GM18508 (cell line): ENCODE measurements at regions not wholly inside any gene's neighbourhood (a gene's known extent, or its start where the extent isn't known, plus 50 kb on each side); places are given as distances from the start of the nearest gene placed in this dataset.

Experiments used
- ATAC-seq: cut with Tn5 transposase; IDR thresholded peaks from one replicate; pipeline ENCODE4 v1.9.1; 2021; ENCODE audit warnings: moderate number of reproducible peaks; ENCODE audit not compliant: insufficient read depth, unreplicated experiment

DNA sequence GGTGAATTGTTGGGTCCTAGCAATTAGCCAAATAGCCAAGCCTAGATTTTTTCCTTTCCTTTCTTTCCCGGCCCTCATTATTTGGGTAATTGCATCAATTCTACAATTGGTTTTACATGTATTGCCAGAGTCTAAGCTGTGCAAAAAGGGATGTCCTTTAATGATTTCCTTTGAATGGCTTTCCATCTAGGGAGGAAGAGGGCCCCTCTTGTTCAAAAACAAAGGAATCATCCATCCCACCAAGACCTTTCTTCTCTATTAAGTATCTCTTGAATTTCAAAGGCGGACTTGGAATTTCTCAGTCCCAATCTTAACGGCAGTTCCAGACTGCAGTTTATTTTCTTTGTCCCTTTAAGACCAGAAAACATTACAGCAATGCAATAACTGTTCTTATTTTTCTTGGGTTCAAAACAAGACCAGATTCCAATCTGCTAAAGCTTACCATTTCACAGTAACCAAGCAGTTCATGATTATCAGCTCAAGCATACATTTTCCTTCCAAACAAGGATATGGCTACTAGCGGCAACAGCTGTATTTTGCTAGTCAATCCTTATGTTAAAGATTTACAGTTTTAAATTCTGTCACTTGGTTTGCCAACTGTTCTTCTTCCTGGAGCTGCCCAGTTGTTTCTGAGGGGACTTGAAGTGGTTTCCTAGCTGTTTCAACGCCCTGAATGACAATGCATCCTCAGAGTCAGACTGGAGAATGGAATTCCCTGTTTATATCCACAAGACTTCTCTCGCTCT, 91.4 kb upstream of the LRIG1 start:
- no peak for ATAC-seq

DNA sequence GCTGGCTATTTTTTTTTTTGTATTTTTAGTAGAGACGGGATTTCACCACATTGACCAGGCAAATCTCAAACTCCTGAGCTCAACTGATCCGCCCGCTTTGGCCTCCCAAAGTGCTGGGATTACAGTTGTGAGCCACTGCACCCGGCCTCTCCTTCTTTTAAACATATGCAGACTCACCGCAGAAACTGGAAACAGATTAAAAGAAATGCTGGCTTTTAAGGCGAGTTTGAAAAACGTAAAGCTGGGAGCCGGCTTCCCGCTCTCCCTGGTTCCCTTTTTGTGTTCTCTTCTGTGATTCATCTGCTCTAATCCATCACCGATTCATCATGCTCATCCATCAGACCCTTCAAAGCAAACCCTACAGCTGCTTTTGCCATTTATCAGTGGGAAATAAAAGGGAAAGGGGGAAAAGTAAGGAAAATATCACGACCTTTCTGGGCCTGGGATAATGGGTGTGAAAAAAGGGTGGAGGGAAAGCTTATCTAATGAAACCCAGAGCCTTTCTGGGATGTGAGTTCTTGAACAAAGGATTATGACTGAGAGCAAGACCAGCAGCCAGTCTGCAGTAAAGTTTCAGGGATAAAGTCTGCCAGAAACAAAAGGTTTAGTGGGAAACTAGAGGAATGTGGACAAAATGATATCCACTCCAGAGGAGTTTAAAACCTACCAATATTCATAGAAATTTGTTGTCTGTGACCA, 92.3 kb upstream of the LRIG1 start:
- no peak for ATAC-seq

DNA sequence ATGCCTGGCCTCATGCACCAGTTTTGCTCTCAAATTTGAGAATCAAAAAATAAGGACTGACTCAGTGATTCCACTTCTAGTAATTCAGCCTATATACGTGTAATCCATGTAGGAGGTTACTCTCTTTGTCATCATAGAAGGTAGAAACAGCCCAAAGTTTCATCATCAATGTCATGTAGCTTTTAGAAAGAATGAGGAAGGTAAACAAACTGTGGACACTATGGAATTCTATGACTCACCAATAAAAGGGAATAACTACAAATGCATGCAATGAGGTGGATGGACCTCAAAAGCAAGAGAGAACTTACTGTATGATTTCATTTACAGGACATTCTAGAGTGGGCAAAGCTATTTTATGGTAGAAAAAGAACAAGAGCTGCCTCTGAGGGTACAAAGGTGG, 93.2 kb upstream of the LRIG1 start:
- ATAC-seq, result no peak

DNA sequence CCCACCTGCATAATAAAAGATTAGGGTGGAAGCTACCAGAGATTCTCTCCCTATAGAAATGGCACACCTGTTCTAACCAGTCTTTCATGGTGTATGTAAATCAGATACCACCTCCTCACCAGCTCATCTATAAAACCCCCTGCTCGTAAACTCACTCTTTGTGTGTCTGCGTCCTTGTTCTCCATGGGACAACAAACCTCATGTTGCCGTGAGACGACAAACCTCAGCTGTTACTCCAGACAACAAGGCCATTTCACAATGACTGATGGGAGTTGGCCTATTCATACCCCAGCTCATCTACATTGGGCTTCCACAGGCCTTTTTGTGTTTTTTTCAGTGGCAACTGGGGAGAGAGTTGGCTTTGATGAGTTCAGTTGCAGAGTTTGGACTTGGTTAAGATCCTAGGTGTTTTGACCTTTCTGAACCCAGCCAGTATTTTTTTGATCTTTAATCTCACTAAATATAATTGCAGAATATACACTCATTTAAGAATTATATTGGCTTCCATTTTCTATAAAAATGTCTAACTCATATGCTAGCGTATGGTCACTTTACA, 96.6 kb upstream of the LRIG1 start:
- ATAC-seq, result no peak

GRCh38 chr3:66598168-66598567, 97.3 kb upstream of the LRIG1 start:
- no peak for ATAC-seq

DNA sequence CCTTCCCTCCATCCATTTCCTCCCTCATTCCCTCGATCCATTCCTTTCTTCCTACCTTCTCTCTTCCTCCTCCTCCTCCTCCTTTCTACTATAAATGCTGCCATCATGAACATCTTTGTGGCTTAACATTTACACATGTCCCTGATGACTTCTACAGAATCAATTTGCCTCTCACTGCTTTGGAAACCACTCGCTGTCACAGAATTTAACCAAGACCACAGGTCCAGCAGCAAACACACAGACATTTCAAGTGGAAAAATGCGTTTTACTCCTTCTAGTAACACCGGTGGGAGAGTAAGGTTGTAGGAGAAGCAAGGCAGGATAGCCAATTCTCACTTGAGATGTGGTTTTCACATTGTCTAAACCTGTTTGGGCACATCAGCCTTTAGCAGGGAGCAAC, 101.4 kb upstream of the LRIG1 start:
- ATAC-seq, result no peak

DNA sequence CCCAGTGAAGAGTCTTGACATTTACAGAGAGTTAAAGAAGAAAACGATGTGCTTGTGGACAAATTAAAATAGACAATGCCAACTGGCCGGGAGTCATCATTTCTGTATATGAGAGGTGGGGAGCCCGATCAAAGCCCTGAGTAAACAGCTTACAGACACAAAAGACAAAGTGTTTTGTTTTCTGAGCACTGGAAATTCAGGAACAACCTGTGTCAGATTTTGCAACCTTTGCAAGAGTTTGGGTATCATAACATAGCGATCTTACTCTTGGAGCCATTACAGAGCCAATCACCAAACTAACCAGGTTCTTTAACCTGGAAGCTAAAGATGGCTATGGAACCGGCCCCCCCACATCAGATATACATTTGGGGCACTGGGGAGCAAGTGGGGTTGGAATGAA, 101.9 kb upstream of the LRIG1 start:
- no peak for ATAC-seq

- no peak for ATAC-seq
These were observed 102.4 kb upstream of the LRIG1 start for GRCh38 chr3:66603151-66603611.

GRCh38 chr3:66604481-66604880, 103.7 kb upstream of the LRIG1 start:
- no peak for ATAC-seq

DNA sequence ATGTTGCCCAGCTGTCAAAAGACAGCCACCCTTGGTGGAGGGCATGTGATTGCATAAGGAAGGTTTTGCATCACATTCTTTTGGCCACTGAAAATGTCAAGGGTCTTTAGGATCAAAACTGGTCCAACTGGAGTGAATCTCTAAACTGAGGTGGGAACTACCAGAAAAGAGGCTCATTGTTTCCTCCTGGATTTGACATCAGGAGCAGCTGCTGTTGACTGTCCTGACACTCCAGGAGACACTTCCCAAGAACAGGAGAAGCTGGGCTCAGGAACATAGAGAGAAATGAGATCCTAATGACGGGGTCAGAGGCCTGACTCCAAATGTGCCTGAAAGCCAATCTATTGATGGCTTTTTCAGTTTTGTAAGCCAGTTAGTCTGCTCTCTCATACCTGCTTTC, 105.3 kb upstream of the LRIG1 start:
- no peak for ATAC-seq

DNA sequence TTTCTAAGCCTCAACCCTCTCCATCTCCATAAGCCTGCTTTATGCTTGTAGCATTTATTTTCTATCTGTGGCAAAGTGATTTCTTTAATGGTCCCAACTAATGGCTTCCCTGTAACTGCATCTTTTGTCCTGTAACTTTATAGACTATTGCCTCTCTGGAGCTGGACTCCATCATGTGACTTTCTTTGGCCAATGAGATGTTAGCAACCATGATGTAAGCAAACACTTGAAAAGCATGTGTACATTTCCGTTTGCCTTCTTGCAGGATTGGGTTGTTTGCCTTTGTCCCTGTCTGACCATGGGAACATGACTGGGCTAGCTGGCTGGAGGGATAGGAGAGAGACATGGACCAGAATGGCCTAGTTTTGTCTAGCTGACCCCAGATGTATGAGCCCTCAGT, 106.0 kb upstream of the LRIG1 start:
- ATAC-seq, result no peak

DNA sequence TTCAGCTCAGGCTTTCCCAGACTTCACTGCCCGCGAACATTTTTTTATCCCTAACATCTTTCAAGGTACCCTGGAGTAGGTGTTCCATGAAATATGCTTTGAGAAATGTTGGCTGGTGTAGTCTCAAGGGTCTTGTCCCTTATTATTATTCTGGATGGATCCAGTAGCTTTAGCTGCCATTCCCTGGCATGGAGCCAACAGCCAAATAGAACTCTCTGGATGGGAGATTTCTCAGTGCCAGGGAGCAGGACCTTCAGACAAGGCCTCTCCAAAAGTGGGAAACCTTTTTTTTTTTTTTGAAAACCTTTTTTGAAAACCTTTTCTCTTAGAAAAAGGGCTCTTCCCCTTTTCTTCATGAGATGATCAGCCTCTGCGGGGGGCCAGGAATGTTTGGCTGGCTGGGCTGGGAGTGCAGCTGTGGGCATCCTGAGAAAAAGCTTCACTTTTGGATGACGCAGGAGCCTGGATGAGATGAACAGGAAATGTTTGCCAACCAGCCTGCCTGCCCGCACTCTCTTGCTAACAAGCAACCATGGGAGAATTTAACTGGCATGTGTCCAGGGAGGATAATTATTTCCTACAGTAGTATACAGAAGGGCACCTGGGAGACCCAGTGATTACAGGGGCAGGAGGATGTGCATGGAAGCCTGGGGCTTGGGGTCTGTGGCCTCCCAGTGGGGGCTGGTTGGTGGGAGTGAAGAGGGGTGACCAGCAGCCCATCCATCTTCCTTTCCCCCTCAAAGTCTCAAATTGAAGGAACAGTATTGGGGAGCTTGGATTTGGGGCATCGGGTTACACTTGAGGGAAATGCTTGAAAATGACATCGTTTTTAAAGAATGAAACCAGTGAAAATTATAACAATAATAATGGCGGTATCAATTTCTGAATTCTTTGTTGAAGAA, 109.1 kb upstream of the LRIG1 start:
- no peak for ATAC-seq

DNA sequence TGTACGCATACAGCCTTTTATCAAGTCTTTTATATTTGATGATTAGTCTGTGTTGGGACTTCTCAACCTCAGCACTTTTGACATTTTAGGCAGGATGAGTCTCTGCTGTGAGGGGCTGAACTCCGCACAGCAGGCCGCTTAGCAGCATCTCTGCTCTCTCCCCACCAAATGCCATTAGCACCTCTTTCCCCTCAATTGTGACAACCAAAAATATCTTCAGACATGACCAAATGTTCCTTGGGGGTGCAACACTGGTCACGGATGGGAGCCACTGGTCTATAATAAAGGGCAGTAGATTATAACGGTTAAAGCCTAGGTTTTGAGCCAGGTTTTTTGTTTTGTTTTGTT, 109.7 kb upstream of the LRIG1 start:
- ATAC-seq, result no peak

DNA sequence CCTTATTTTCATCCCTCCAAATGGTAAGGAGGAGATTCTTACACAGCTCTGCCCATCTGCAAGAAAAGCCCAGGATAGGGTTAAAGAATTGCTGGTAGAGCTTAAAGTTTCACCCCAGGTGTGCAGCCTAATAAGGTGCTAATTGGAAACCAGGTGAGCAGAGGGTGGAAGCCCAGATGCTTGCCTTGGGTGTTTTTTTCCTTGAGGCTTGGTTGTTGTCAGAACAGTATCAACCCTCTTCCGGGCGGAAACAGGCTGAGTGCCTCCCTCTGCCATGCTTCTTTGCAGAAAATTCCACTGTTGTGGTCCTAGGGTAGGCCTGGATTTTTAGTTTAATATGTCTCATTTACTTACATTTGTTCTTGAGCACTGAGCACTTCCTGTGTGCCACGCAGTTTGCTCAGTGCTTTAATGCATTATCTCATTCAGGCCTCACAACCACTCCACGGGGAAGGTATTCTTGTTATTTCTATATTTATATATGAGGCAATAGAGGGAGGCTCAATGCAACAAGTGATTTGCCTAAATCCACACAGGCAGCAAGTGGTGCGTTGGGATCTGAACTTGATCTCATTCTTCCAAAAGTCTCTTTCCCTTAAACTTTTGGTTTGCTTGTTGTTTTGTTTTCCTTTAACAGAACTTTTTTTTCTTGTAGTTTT, 115.0 kb upstream of the LRIG1 start:
- no peak for ATAC-seq

- no peak for ATAC-seq
These were observed 116.5 kb upstream of the LRIG1 start for GRCh38 chr3:66617351-66617750.

- ATAC-seq, result no peak
These were observed 117.2 kb upstream of the LRIG1 start for GRCh38 chr3:66618066-66618465.

DNA sequence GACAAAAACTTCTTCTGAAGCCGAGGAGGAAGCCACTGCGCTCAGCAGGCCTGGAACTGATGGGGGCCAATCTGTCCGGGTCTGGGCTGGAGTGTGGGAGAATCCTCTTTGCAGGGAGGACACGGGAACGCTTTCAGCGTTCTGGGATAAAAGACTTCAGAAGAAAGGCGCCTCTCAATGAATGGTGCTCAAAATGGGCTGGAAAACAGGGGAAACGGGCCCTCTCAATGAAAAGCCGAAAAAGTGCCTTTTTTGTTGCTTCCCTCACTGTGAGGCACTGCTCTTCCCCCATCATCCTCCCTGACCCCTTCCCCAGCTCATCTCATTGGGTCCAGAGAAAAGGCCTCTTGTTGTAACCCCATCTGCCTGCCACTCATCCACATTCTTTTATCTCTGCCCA, 119.5 kb upstream of the LRIG1 start:
- no peak for ATAC-seq

DNA sequence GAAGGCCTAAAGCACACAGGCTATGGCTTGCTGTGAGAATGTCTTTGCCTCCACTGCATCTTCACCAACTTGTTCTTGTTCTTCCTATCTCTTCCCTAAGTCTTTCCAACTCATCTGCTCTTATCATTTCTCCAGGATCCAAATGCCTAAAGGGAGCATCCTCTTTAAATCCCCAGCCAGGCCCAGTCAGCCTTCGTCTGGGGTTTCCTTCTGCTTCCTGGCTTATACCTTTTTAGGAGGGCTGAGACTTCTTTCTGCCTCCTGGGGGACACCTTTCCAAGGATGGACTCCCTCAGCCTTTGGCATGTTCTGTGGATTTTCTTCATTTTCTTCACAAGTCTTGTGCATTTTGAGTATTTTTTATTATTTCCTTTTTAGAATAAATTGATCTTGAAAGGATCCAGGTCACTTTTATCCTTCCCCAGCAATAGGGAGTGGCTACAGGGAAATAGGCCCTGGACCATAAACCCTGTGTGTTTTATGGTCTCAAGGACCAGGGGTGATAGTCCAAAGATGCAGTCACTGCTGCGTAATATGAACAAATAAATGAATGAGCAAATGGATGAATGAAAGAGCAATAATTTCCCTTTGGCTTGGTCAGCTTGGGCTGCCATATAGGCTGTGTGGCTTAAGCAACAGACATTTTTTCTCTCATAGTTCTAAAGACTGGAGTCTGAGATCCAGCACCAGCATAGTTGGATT, 122.1 kb upstream of the LRIG1 start:
- no peak for ATAC-seq

DNA sequence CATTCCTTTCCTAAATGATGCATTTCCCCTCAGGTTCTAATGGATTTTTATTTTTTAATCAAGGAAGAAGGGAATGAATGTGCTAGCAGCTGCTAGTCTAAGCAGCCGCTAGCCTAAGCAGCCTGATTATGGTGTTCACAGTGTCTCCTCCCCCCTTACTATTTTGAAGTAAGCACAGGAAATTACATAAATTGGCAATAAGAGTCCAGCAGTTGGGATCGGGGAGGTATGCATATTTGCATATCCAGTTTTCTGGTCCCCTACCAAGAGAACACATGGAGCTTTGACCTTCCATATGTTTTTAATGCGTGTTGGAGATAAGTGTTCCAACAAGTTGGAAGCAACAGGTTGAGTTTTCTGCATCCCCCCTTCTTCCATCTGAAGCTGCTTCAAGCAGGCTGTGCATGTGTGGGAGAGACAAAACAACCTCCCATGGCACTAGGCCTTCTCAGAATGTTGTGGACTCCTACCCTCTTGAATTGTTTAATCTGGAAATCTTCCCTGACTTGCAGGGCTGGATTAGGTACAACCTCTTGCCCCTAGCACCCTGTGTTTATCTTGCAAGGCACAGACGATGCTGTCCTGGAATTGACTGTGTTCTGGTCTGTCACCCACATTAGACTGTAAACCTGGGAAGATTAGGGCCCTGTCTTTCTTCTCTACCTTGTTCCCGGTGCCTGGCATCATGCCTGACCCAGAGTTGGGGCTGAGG, 124.8 kb upstream of the LRIG1 start:
- no peak for ATAC-seq
